GM23338 (cell line): ENCODE measurements at regions not wholly inside any gene's neighbourhood (a gene's known extent, or its start where the extent isn't known, plus 50 kb on each side); places are given as distances from the start of the nearest gene placed in this dataset.
"Not testable (repeated sequence)": the region's sequence is repeated elsewhere in the genome, so short reads cannot be mapped to it uniquely, and the experiment has no call there.

Experiments
- ATAC-seq: fragments of 200-7000 bp; cut with Tn5 transposase; 3 replicates; pipeline ENCODE4 v1.9.1; 2020
- DNase-seq: peaks from one replicate; pipeline ENCODE4 v3.0.0-alpha.2; 2015; ENCODE audit warnings: low spot score
- H2AFZ ChIP-seq: fragments of 200-600 bp; sonication (generic); 2 replicates; pipeline ENCODE4 v1.8.0; 2016; ENCODE audit warnings: antibody characterized with exemption, mild to moderate bottlenecking, moderate library complexity
- H3F3A ChIP-seq: fragments of 200-600 bp; sonication (generic); replicated peaks from 2 replicates; pipeline ENCODE4 v1.8.0; 2017; ENCODE audit warnings: antibody characterized with exemption, mixed run types, low read depth
- H3K27ac ChIP-seq: fragments of 200-600 bp; sonication (generic); 2 replicates; pipeline ENCODE4 v1.6.1; 2016; ENCODE audit warnings: low read depth
- H3K27me3 ChIP-seq: fragments of 200-600 bp; sonication (generic); 2 replicates; pipeline ENCODE4 v1.8.0; 2016; ENCODE audit warnings: mild to moderate bottlenecking, mixed run types, moderate library complexity; ENCODE audit not compliant: insufficient read depth
- H3K36me3 ChIP-seq: fragments of 200-600 bp; sonication (generic); 2 replicates; pipeline ENCODE4 v1.8.0; 2016; ENCODE audit warnings: mild to moderate bottlenecking; ENCODE audit not compliant: insufficient read depth
- H3K4me1 ChIP-seq: fragments of 200-600 bp; sonication (generic); 2 replicates; pipeline ENCODE4 v1.8.0; 2016; ENCODE audit warnings: mild to moderate bottlenecking, moderate library complexity; ENCODE audit not compliant: insufficient read depth
- H3K4me2 ChIP-seq: fragments of 200-600 bp; sonication (generic); 2 replicates; pipeline ENCODE4 v1.7.1; 2017; ENCODE audit warnings: mixed run types
- H3K4me3 ChIP-seq: fragments of 200-600 bp; sonication (generic); 2 replicates; pipeline ENCODE4 v1.6.1; 2016; ENCODE audit warnings: mixed run types
- H3K79me2 ChIP-seq: fragments of 200-600 bp; sonication (generic); replicated peaks from 2 replicates; pipeline ENCODE4 v1.8.0; 2017; ENCODE audit warnings: mild to moderate bottlenecking; ENCODE audit not compliant: insufficient read depth
- H3K9me2 ChIP-seq: fragments of 200-600 bp; sonication (generic); 2 replicates; pipeline ENCODE4 v1.8.0; 2017; ENCODE audit not compliant: insufficient read depth
- H4K20me1 ChIP-seq: fragments of 200-600 bp; sonication (generic); replicated peaks from 2 replicates; pipeline ENCODE4 v1.8.0; 2017; ENCODE audit warnings: mild to moderate bottlenecking; ENCODE audit not compliant: insufficient read depth
- H3K27ac Mint-ChIP-seq: 2 replicates; pipeline ENCODE4 v1.8.0; 2020; ENCODE audit warnings: inconsistent platforms, mild to moderate bottlenecking, moderate library complexity, mixed read lengths
- H3K27me3 Mint-ChIP-seq: 3 replicates; pipeline ENCODE4 v1.8.0; 2022; ENCODE audit warnings: low read depth, mild to moderate bottlenecking, moderate library complexity, mixed read lengths, inconsistent platforms; ENCODE audit not compliant: insufficient read depth, poor library complexity
- H3K36me3 Mint-ChIP-seq: 3 replicates; pipeline ENCODE4 v1.8.0; 2021; ENCODE audit warnings: low read depth, mild to moderate bottlenecking, inconsistent platforms, moderate library complexity, mixed read lengths
- H3K4me1 Mint-ChIP-seq: 3 replicates; pipeline ENCODE4 v1.8.0; 2020; ENCODE audit warnings: mild to moderate bottlenecking, inconsistent platforms, mixed read lengths
- H3K4me3 Mint-ChIP-seq: 3 replicates; pipeline ENCODE4 v1.8.0; 2021; ENCODE audit warnings: moderate library complexity, mild to moderate bottlenecking, inconsistent platforms, mixed read lengths
- H3K9me3 Mint-ChIP-seq: 3 replicates; pipeline ENCODE4 v1.8.0; 2020; ENCODE audit warnings: moderate library complexity, mild to moderate bottlenecking, inconsistent platforms, mixed read lengths
- CREB1 ChIP-seq: fragments of 250-450 bp; sonication (Bioruptor Pico); IDR thresholded peaks from 2 replicates; pipeline ENCODE4 v1.5.0; 2020; ENCODE audit warnings: low read depth, mild to moderate bottlenecking, moderate library complexity
- EZH2phosphoT487 ChIP-seq: fragments of 200-600 bp; sonication (generic); IDR thresholded peaks from one replicate; pipeline ENCODE4 v1.8.1; 2018; ENCODE audit warnings: antibody characterized with exemption; ENCODE audit not compliant: unreplicated experiment
- JUNB ChIP-seq: IDR thresholded peaks from one replicate; pipeline ENCODE4 v1.6.1; 2016; ENCODE audit warnings: antibody characterized with exemption; ENCODE audit not compliant: unreplicated experiment
- NANOG ChIP-seq: IDR thresholded peaks from 2 replicates; pipeline ENCODE4 v1.6.1; 2016; ENCODE audit warnings: antibody characterized with exemption, borderline replicate concordance
- POLR2AphosphoS5 ChIP-seq: IDR thresholded peaks from 2 replicates; pipeline ENCODE4 v1.6.1; 2016; ENCODE audit warnings: antibody characterized with exemption, low read depth
- STAT1 ChIP-seq: IDR thresholded peaks from one replicate; pipeline ENCODE4 v1.6.1; 2016; ENCODE audit warnings: antibody characterized with exemption; ENCODE audit not compliant: unreplicated experiment
- ZNF114 ChIP-seq: fragments of 250-450 bp; sonication (Bioruptor Pico); IDR thresholded peaks from 2 replicates; pipeline ENCODE4 v1.5.0; 2020; ENCODE audit warnings: mild to moderate bottlenecking, moderate library complexity
- ZNF331 ChIP-seq: fragments of 250-450 bp; sonication (Bioruptor Pico); IDR thresholded peaks from 2 replicates; pipeline ENCODE4 v1.5.0; 2020; ENCODE audit warnings: low read depth, mild to moderate bottlenecking, moderate library complexity
- TF ChIP-seq, protein P1 (sequence below), 2 experiments: fragments of 200-600 bp in 1 of 2; sonication (generic) in 1 of 2; conservative IDR thresholded peaks; 2 replicates each; pipeline versions ENCODE4 v1.5.1 to v1.6.1; 2016 to 2017; ENCODE audit warnings: antibody characterized with exemption in 2 of 2, low read depth in 2 of 2, mild to moderate bottlenecking in 2 of 2, moderate library complexity in 1 of 2
- TF ChIP-seq, protein P2 (sequence below): IDR thresholded peaks from one replicate; pipeline ENCODE4 v1.6.1; 2018; ENCODE audit warnings: antibody characterized with exemption; ENCODE audit not compliant: unreplicated experiment

DNA sequence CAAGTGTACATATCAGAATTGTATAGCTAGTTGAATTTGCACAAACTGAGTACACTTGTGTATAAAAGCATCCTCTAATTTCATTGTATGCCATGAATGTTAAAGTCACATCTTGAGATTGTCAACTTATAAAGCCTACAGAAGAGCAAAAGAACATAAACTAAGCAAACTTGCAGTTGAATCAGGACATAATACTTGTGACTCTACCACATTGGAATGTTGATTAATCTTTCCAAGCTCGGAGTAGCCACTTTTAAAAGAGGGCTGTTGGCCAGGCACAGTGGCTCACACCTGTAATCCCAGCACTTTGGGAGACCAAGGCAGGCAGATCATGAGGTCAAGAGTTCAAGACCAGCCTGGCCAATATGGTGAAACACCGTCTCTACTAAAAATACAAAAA, 1220.8 kb upstream of the B3GALT2 start:
- not testable (repeated sequence) for ATAC-seq, DNase-seq, H3K4me1 ChIP-seq, H2AFZ ChIP-seq, H3K9me2 ChIP-seq, H3K9me3 Mint-ChIP-seq, H3K4me1 Mint-ChIP-seq, H3F3A ChIP-seq, H3K27ac ChIP-seq, H3K27me3 ChIP-seq, H4K20me1 ChIP-seq, H3K4me3 Mint-ChIP-seq, H3K4me2 ChIP-seq, H3K4me3 ChIP-seq, H3K36me3 Mint-ChIP-seq, H3K79me2 ChIP-seq, H3K27ac Mint-ChIP-seq, H3K36me3 ChIP-seq, H3K27me3 Mint-ChIP-seq

DNA sequence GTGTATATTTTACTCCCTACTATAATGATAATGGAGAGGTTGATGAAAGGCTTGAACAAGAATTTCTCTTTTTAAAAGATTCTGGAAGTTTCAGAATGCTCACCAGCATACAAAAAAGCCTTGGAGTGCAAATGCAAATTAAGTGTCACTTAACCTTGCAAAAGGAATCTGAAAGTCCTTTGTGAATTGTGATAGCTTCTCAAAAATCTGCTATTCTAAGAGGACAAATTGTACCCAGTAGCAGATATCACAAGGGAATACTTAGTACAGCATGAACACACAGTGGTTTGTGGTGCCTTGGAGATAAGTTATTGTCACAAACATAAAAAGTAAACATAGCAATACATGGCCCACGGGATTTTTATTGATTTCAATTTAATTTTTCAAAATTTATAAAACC, 1208.3 kb upstream of the B3GALT2 start:
- no peaks in the 10 kb centered on the region for H3K27me3 Mint-ChIP-seq
- peaks cover 10% of the 10 kb centered on the region; the same call in 2 of the 3 replicates for H3K4me1 Mint-ChIP-seq
- H3K4me2 ChIP-seq: no peak overlapping the region
- H3K4me3 ChIP-seq: no peak overlapping the region
- no peak for TF ChIP-seq EZH2phosphoT487
- TF ChIP-seq ZNF114: no peak
- no peak for TF ChIP-seq JUNB
- TF ChIP-seq ZNF331 (CRISPR knock-in tag): no peak
- no peak for TF ChIP-seq STAT1
- TF ChIP-seq NANOG: no peak
- TF ChIP-seq, protein P1, sequence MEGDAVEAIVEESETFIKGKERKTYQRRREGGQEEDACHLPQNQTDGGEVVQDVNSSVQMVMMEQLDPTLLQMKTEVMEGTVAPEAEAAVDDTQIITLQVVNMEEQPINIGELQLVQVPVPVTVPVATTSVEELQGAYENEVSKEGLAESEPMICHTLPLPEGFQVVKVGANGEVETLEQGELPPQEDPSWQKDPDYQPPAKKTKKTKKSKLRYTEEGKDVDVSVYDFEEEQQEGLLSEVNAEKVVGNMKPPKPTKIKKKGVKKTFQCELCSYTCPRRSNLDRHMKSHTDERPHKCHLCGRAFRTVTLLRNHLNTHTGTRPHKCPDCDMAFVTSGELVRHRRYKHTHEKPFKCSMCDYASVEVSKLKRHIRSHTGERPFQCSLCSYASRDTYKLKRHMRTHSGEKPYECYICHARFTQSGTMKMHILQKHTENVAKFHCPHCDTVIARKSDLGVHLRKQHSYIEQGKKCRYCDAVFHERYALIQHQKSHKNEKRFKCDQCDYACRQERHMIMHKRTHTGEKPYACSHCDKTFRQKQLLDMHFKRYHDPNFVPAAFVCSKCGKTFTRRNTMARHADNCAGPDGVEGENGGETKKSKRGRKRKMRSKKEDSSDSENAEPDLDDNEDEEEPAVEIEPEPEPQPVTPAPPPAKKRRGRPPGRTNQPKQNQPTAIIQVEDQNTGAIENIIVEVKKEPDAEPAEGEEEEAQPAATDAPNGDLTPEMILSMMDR (conservative IDR thresholded peaks at IDR 0.05; ENCODE audit: low read depth in 2 of 2): no peak
- no peak for TF ChIP-seq CREB1 (CRISPR knock-in tag)
- TF ChIP-seq, protein P2, sequence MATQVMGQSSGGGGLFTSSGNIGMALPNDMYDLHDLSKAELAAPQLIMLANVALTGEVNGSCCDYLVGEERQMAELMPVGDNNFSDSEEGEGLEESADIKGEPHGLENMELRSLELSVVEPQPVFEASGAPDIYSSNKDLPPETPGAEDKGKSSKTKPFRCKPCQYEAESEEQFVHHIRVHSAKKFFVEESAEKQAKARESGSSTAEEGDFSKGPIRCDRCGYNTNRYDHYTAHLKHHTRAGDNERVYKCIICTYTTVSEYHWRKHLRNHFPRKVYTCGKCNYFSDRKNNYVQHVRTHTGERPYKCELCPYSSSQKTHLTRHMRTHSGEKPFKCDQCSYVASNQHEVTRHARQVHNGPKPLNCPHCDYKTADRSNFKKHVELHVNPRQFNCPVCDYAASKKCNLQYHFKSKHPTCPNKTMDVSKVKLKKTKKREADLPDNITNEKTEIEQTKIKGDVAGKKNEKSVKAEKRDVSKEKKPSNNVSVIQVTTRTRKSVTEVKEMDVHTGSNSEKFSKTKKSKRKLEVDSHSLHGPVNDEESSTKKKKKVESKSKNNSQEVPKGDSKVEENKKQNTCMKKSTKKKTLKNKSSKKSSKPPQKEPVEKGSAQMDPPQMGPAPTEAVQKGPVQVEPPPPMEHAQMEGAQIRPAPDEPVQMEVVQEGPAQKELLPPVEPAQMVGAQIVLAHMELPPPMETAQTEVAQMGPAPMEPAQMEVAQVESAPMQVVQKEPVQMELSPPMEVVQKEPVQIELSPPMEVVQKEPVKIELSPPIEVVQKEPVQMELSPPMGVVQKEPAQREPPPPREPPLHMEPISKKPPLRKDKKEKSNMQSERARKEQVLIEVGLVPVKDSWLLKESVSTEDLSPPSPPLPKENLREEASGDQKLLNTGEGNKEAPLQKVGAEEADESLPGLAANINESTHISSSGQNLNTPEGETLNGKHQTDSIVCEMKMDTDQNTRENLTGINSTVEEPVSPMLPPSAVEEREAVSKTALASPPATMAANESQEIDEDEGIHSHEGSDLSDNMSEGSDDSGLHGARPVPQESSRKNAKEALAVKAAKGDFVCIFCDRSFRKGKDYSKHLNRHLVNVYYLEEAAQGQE: no peak
- no peak for TF ChIP-seq POLR2AphosphoS5
- H3K27ac Mint-ChIP-seq: 0 out of 2 replicates have a peak overlapping the region, but pooled peaks have one; percentile 31
- no peak overlapping the region for H2AFZ ChIP-seq
- H4K20me1 ChIP-seq: no peaks in the 10 kb centered on the region
- no peaks in the 10 kb centered on the region for H3K36me3 ChIP-seq
- no peaks in the 10 kb centered on the region for H3K27me3 ChIP-seq
- no peak overlapping the region for H3K4me3 Mint-ChIP-seq
- no peak for DNase-seq
- no peaks in the 10 kb centered on the region for H3F3A ChIP-seq
- H3K9me3 Mint-ChIP-seq: no peaks in the 10 kb centered on the region
- no peaks in the 10 kb centered on the region for H3K79me2 ChIP-seq
- H3K9me2 ChIP-seq: no peaks in the 10 kb centered on the region
- peaks cover 9% of the 10 kb centered on the region for H3K4me1 ChIP-seq
- H3K27ac ChIP-seq: no peak overlapping the region
- no peak for ATAC-seq
- no peaks in the 10 kb centered on the region for H3K36me3 Mint-ChIP-seq
